ENCODE measurements at regions not wholly inside any gene's neighbourhood (a gene's known extent, or its start where the extent isn't known, plus 50 kb on each side); places are given as distances from the start of the nearest gene placed in this dataset.

DNA sequence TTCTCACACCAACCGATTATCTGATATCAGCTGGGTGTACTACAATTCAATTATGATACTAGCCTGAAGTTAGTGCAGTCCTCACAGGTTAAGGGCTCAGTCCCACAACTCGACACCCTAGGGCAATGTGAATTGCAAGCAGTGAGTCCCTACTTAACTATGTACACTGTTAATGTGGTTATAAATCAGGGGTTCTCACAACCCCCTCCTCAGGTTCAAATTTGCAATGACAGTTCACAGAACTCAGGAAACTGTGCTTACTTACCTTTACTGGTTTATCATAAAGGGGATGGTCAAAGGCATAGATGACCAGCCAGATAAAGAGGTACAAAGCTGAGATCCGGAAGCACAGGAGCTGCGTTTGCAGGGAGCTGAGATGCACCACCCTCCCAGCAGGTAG is 1379.1 kb upstream of the CDH2 start:
- TF ChIP-seq, protein P1, sequence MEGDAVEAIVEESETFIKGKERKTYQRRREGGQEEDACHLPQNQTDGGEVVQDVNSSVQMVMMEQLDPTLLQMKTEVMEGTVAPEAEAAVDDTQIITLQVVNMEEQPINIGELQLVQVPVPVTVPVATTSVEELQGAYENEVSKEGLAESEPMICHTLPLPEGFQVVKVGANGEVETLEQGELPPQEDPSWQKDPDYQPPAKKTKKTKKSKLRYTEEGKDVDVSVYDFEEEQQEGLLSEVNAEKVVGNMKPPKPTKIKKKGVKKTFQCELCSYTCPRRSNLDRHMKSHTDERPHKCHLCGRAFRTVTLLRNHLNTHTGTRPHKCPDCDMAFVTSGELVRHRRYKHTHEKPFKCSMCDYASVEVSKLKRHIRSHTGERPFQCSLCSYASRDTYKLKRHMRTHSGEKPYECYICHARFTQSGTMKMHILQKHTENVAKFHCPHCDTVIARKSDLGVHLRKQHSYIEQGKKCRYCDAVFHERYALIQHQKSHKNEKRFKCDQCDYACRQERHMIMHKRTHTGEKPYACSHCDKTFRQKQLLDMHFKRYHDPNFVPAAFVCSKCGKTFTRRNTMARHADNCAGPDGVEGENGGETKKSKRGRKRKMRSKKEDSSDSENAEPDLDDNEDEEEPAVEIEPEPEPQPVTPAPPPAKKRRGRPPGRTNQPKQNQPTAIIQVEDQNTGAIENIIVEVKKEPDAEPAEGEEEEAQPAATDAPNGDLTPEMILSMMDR (optimal IDR thresholded peaks at IDR 0.05 in 1 of 3, IDR thresholded peaks at IDR 0.05 in 1 of 3, conservative IDR thresholded peaks at IDR 0.05 in 1 of 3; ENCODE audit: extremely low read depth in 1 of 3, insufficient read depth in 2 of 3, low read length in 3 of 3) = no peak
- TF ChIP-seq EZH2 (IDR thresholded peaks at IDR 0.05; ENCODE audit: low read length) = no peak

All from keratinocyte (primary cell).